Ascending aorta (tissue), 2 donors: ENCODE measurements at regions not wholly inside any gene's neighbourhood (a gene's known extent, or its start where the extent isn't known, plus 50 kb on each side); places are given as distances from the start of the nearest gene placed in this dataset.

ENCODE experiments used
- DNase-seq, 2 donors: peaks; one replicate each; pipeline ENCODE4 v3.0.0-alpha.2; 2019; ENCODE audit warnings: low spot score in 2 of 2
- H3K27ac ChIP-seq, 2 donors: fragments of 200-600 bp; sonication (generic); one replicate each; pipeline ENCODE4 v1.5.1; 2016 to 2017; ENCODE audit warnings: mild to moderate bottlenecking in 1 of 2
- H3K27me3 ChIP-seq: fragments of 200-600 bp; sonication (generic); one replicate; pipeline ENCODE4 v1.5.1; 2017
- H3K36me3 ChIP-seq, 2 donors: fragments of 200-600 bp; sonication (generic); one replicate each; pipeline ENCODE4 v1.5.1; 2016
- H3K4me1 ChIP-seq, 2 donors: fragments of 200-600 bp; sonication (generic); one replicate each; pipeline ENCODE4 v1.5.1; 2016 to 2017; ENCODE audit warnings: mild to moderate bottlenecking in 1 of 2
- H3K4me3 ChIP-seq, 2 donors: fragments of 200-600 bp; sonication (generic); one replicate each; pipeline ENCODE4 v1.5.1; 2016 to 2017; ENCODE audit warnings: mild to moderate bottlenecking in 1 of 2
- H3K9me3 ChIP-seq, 2 donors: fragments of 200-600 bp; sonication (generic); one replicate each; pipeline ENCODE4 v1.5.1; 2016
- CTCF ChIP-seq, 3 experiments: fragments of 200-600 bp in 2 of 3; fragments of 450-650 bp in 1 of 3; sonication (generic) in 2 of 3; IDR thresholded peaks; one replicate each; pipeline ENCODE4 v1.5.1; 2016 to 2019; ENCODE audit warnings: antibody characterized with exemption in 3 of 3, mild to moderate bottlenecking in 1 of 3, moderate library complexity in 1 of 3
- intact Hi-C: fragments of 100-400 bp; cut with DNase I; formaldehyde crosslinking; loops from one replicate; pipeline ENCODE4 v1.15.1; 2023

DNA sequence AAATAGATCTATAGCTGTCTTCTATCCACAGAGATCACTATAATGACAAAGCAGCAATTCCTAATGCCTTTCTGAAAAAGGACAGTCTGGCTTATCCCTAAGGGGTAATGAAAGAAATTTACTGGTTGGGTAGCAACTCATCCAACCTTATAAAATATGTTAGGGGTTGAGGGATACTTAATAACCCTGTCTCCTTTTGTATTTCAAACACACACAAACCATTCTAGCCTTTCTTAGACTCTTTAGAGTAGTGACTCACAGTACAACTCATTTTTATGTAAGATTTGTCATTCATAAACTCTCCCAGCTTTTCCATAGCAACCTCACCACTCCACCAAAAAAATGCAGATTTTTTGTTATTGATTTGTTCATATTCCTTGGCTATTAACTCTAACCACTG is 167.9 kb downstream of the FSCB start:
- H3K36me3 ChIP-seq = no peaks in the 10 kb centered on the region
- H3K9me3 ChIP-seq = no peaks in the 10 kb centered on the region
- no peak for DNase-seq
- intact Hi-C loops = no loop called here
- no peak for TF ChIP-seq CTCF (IDR thresholded peaks at IDR 0.05)
- H3K27ac ChIP-seq = no peak overlapping the region
- H3K4me3 ChIP-seq = no peak overlapping the region
- H3K27me3 ChIP-seq = no peaks in the 10 kb centered on the region
- H3K4me1 ChIP-seq = no peaks in the 10 kb centered on the region

GRCh38 chr14:44317441-44317746 is 189.7 kb downstream of the FSCB start:
- H3K27me3 ChIP-seq = no peaks in the 10 kb centered on the region
- intact Hi-C loops = no loop called here
- no peak overlapping the region for H3K27ac ChIP-seq
- no peaks in the 10 kb centered on the region for H3K36me3 ChIP-seq
- H3K4me3 ChIP-seq = no peak overlapping the region
- DNase-seq = no peak
- TF ChIP-seq CTCF (IDR thresholded peaks at IDR 0.05) = no peak
- no peaks in the 10 kb centered on the region for H3K4me1 ChIP-seq
- H3K9me3 ChIP-seq = no peaks in the 10 kb centered on the region

DNA sequence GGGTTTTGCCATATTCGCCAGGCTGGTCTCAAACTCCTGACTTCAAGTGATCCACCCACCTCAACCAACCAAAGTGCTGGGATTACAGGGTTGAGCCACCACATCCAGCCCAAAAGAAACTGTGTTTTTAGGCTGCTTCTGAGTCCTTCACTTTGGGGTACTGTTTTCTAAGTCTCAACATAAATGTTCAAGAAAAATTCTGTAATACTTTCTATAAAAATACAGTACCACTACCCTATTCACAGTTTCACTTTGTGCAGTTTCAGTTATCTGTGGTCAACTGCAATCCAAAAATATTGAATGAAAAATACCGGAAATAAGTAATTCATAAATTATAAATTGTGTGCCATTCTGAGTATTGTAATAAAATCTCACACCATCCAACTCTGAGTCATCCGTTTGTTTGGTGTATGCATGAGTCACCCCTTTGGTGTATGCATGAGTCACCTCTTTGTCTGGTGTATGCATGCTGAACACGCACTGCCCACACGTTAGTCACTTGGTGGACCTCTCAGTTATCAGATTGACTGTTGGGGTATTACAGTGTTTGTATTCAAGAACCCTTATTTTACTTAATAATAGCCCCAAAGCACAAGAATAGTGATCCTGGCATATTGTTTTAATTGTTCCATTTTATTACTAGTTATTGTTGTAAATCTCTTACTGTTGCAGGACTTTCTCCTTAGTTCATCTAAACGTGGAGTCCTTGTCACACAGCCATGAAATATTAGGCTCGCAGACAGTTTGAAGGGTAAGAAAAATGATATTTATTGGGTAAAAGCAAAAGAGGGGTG is 190.2 kb downstream of the FSCB start:
- no peaks in the 10 kb centered on the region for H3K36me3 ChIP-seq

GRCh38 chr14:44309331-44309730 is 197.8 kb downstream of the FSCB start:
- H3K9me3 ChIP-seq = no peaks in the 10 kb centered on the region
- no peaks in the 10 kb centered on the region for H3K36me3 ChIP-seq
- DNase-seq = no peak
- H3K27me3 ChIP-seq = no peaks in the 10 kb centered on the region
- intact Hi-C loops = no loop called here
- H3K4me3 ChIP-seq = no peak overlapping the region
- TF ChIP-seq CTCF (IDR thresholded peaks at IDR 0.05) = no peak
- no peak overlapping the region for H3K27ac ChIP-seq
- H3K4me1 ChIP-seq = no peaks in the 10 kb centered on the region

More for the DNA sequence above, 190.2 kb downstream of the FSCB start:
- H3K4me3 ChIP-seq = no peak overlapping the region
- intact Hi-C loops = no loop called here
- no peaks in the 10 kb centered on the region for H3K4me1 ChIP-seq
- TF ChIP-seq CTCF (IDR thresholded peaks at IDR 0.05) = no peak
- no peaks in the 10 kb centered on the region for H3K27me3 ChIP-seq
- no peak for DNase-seq
- H3K9me3 ChIP-seq = no peaks in the 10 kb centered on the region
- H3K27ac ChIP-seq = no peak overlapping the region

GRCh38 chr14:44300916-44301315 is 206.2 kb downstream of the FSCB start:
- intact Hi-C loops = no loop called here
- no peak for TF ChIP-seq CTCF (IDR thresholded peaks at IDR 0.05)
- Histone ChIP-seq H3K27ac (no peak overlapping the region), H3K9me3 (no peaks in the 10 kb centered on the region), H3K4me1 (no peaks in the 10 kb centered on the region), H3K27me3 (no peaks in the 10 kb centered on the region), H3K36me3 (no peaks in the 10 kb centered on the region), H3K4me3 (no peak overlapping the region)
- no peak for DNase-seq

DNA sequence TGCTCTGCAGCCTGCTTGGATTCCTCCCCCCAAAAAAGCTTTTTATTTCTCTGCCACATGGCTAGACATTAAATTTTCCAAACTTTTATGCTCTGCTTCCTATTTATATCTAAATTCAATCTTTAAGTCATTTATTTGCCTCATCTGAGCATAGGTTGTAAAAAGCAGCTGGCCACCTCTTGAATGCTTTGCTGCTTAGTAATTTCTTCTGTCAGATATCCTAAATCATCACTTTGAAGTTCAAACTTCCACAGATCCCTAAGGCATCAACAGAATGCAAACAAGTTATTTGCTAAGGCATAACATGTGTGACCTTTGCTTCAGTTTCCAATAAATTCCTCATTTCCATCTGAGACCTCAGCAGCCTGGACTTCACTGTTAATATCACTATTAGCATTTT is 209.6 kb downstream of the FSCB start:
- no peaks in the 10 kb centered on the region for H3K9me3 ChIP-seq
- no peaks in the 10 kb centered on the region for H3K27me3 ChIP-seq
- no peaks in the 10 kb centered on the region for H3K36me3 ChIP-seq
- H3K27ac ChIP-seq = no peak overlapping the region
- no peaks in the 10 kb centered on the region for H3K4me1 ChIP-seq
- no peak for DNase-seq
- H3K4me3 ChIP-seq = no peak overlapping the region
- TF ChIP-seq CTCF (IDR thresholded peaks at IDR 0.05) = no peak
- intact Hi-C loops = no loop called here
